ENCODE measurements at regions not wholly inside any gene's neighbourhood (a gene's known extent, or its start where the extent isn't known, plus 50 kb on each side); places are given as distances from the start of the nearest gene placed in this dataset.

GRCh38 chr6:80543151-80543550 is 436.7 kb downstream of the BCKDHB start:
- no peak for TF ChIP-seq CTCF (IDR thresholded peaks at IDR 0.05)
- TF ChIP-seq POLR2A (IDR thresholded peaks at IDR 0.05) = no peak
